MM.1S (cell line): ENCODE measurements at regions not wholly inside any gene's neighbourhood (a gene's known extent, or its start where the extent isn't known, plus 50 kb on each side); places are given as distances from the start of the nearest gene placed in this dataset.

ENCODE experiments used
- EZH2 ChIP-seq: fragments of 300-600 bp; sonication (generic); optimal IDR thresholded peaks from 2 replicates; pipeline ENCODE3; 2017; ENCODE audit warnings: low read depth, mild to moderate bottlenecking, antibody characterized with exemption, low read length, mixed read lengths
- EZH2phosphoT487 ChIP-seq: fragments of 300-600 bp; sonication (generic); IDR thresholded peaks from 2 replicates; pipeline ENCODE4 v1.6.1; 2018; ENCODE audit warnings: antibody characterized with exemption, low read length
- TF ChIP-seq, protein P1 (sequence below): fragments of 300-600 bp; sonication (generic); IDR thresholded peaks from 2 replicates; pipeline ENCODE4 v1.5.1; 2016; ENCODE audit warnings: antibody characterized with exemption, low read length, mixed read lengths

DNA sequence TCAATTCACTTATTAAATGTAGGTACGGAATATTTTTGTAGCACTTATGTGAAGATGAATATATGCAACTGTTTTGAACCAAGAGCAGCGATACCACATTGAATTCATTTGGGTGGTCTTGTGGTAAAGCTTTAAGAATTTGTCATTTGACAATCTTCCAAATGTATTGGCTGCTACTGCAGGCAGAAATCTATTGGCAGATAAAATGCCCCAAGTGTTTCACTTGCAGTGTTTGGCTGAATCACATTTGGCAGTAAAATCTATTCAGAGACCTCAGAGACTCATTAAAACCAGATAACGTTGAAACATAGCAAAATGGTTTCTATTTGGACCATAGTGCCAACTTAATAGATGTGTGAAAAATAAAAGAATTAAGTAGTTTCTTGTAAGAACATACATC is 303.4 kb downstream of the FGF13 start:
- TF ChIP-seq, protein P1, sequence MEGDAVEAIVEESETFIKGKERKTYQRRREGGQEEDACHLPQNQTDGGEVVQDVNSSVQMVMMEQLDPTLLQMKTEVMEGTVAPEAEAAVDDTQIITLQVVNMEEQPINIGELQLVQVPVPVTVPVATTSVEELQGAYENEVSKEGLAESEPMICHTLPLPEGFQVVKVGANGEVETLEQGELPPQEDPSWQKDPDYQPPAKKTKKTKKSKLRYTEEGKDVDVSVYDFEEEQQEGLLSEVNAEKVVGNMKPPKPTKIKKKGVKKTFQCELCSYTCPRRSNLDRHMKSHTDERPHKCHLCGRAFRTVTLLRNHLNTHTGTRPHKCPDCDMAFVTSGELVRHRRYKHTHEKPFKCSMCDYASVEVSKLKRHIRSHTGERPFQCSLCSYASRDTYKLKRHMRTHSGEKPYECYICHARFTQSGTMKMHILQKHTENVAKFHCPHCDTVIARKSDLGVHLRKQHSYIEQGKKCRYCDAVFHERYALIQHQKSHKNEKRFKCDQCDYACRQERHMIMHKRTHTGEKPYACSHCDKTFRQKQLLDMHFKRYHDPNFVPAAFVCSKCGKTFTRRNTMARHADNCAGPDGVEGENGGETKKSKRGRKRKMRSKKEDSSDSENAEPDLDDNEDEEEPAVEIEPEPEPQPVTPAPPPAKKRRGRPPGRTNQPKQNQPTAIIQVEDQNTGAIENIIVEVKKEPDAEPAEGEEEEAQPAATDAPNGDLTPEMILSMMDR, result no peak
- no peak for TF ChIP-seq EZH2
- no peak for TF ChIP-seq EZH2phosphoT487
